NT2/D1 (cell line): ENCODE measurements at regions not wholly inside any gene's neighbourhood (a gene's known extent, or its start where the extent isn't known, plus 50 kb on each side); places are given as distances from the start of the nearest gene placed in this dataset.
"Not testable (repeated sequence)": the region's sequence is repeated elsewhere in the genome, so short reads cannot be mapped to it uniquely, and the experiment has no call there.

Source experiments
- DNase-seq: peaks from one replicate; pipeline ENCODE4 v3.0.0-alpha.2; 2011; ENCODE audit warnings: low read depth, low spot score
- H3K27me3 ChIP-seq: 2 replicates; pipeline ENCODE4 v1.6.0; 2011; ENCODE audit warnings: mild to moderate bottlenecking; ENCODE audit not compliant: insufficient read length, insufficient read depth
- H3K36me3 ChIP-seq: 2 replicates; pipeline ENCODE4 v1.6.1; 2011; ENCODE audit warnings: mild to moderate bottlenecking, low read length, mixed read lengths; ENCODE audit not compliant: insufficient read depth, insufficient read length
- H3K4me1 ChIP-seq: 2 replicates; pipeline ENCODE4 v1.5.1; 2011; ENCODE audit not compliant: insufficient read depth, insufficient read length
- H3K4me3 ChIP-seq: 2 replicates; pipeline ENCODE4 v1.5.1; 2011; ENCODE audit warnings: low read depth; ENCODE audit not compliant: insufficient read length
- H3K9ac ChIP-seq: 2 replicates; pipeline ENCODE4 v1.6.0; 2011; ENCODE audit warnings: low read depth; ENCODE audit not compliant: insufficient read length
- H3K9me3 ChIP-seq: 2 replicates; pipeline ENCODE4 v1.5.1; 2011; ENCODE audit warnings: mild to moderate bottlenecking, low read length; ENCODE audit not compliant: insufficient read depth
- SUZ12 ChIP-seq: IDR thresholded peaks from 2 replicates; pipeline ENCODE4 v1.6.1; 2011; ENCODE audit not compliant: insufficient read length, insufficient read depth; ENCODE audit errors: extremely low read depth
- YY1 ChIP-seq: IDR thresholded peaks from 2 replicates; pipeline ENCODE4 v1.6.1; 2011; ENCODE audit not compliant: insufficient read length, insufficient read depth
- ZNF274 ChIP-seq: IDR thresholded peaks from 2 replicates; pipeline ENCODE4 v1.6.1; 2011; ENCODE audit warnings: mild to moderate bottlenecking, low read depth, low read length

DNA sequence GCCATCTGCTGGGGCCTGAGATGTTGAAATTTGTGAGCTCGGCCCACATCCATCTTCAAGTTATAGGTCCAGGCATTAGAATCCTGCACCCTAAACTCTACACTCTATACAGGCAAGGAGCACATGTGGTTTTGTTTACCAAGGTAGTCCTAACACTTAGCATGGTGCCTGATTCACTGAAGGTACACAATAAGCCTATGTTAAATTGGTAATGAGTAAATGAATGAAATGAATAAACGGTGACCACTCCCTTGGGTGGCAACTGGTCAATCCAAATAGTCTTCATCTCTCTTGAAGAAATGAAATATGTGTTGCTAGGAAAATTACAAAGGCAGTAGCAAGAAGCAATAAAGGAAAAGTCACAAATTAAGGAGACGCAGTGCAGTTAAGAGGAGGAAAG is 359.3 kb upstream of the UBE2E2 start:
- H3K4me1 ChIP-seq: no peaks in the 10 kb centered on the region
- H3K27me3 ChIP-seq: no peaks in the 10 kb centered on the region
- no peak overlapping the region for H3K9ac ChIP-seq
- TF ChIP-seq ZNF274 (no peak), SUZ12 (no peak), YY1 (no peak)
- H3K36me3 ChIP-seq: no peaks in the 10 kb centered on the region
- no peak overlapping the region for H3K4me3 ChIP-seq
- DNase-seq: no peak
- H3K9me3 ChIP-seq: no peaks in the 10 kb centered on the region; the same call in 1 of the 2 replicates

DNA sequence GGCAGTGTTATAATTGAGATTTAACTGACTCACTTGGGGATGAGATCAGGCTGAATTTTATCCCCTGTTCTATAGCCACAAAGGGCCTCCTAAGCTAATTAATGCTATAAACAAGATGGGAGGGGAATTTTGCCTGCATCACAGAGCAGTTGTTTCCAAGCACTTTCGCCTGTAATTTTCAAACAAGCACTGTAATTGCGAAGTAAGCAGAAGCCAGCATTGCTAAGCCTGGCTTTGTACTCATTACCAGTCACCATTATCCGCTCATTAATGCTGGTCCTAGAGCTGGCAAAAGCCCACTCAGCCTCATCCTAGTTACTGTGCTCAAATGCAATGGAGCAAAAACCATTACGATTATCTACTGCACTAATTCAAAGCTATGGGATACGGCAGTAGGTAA is 356.6 kb upstream of the UBE2E2 start:
- no peak overlapping the region for H3K9ac ChIP-seq
- TF ChIP-seq YY1 (no peak), SUZ12 (no peak), ZNF274 (no peak)
- no peak overlapping the region for H3K4me3 ChIP-seq
- no peaks in the 10 kb centered on the region for H3K4me1 ChIP-seq
- no peaks in the 10 kb centered on the region for H3K27me3 ChIP-seq
- no peaks in the 10 kb centered on the region for H3K36me3 ChIP-seq
- no peaks in the 10 kb centered on the region for H3K9me3 ChIP-seq
- DNase-seq: no peak

DNA sequence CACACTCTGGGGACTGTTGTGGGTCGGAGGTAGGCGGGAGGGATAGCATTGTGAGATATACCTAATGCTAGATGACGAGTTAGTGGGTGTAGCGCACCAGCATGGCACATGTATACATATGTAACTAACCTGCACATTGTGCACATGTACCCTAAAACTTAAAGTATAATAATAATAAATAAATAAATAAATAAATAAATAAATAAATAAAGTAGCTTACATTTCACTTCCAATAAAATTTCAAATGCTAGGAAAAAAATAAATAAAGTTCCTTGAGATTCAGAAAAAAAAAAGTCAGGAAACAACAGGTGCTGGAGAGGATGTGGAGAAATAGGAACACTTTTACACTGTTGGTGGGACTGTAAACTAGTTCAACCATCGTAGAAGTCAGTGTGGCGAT is 353.5 kb upstream of the UBE2E2 start:
- H3K36me3 ChIP-seq, H3K9me3 ChIP-seq, H3K4me1 ChIP-seq, H3K9ac ChIP-seq, H3K4me3 ChIP-seq, DNase-seq, H3K27me3 ChIP-seq: not testable (repeated sequence)

DNA sequence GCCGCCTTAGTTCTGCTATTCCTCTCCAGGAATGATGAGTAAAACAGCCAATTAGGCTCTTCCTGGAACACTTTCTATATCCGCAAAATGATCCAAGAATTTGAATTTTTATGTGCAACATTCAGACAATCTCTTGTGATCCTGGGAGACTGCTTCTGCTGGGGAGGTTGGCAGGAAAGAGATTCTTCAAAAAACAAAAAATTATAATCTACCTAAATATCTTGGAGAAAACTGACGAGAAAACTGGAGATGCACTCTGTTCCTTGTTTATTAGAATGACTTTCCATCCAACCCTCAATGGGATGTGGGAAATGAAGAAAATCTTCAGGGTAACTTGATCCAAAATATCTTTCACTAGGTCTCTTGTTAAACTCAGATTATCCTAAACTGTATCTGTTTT is 346.3 kb upstream of the UBE2E2 start:
- H3K9ac ChIP-seq: no peak overlapping the region
- no peaks in the 10 kb centered on the region for H3K36me3 ChIP-seq
- no peak overlapping the region for H3K4me3 ChIP-seq
- no peaks in the 10 kb centered on the region for H3K27me3 ChIP-seq
- H3K4me1 ChIP-seq: no peaks in the 10 kb centered on the region
- no peaks in the 10 kb centered on the region for H3K9me3 ChIP-seq
- DNase-seq: no peak
- TF ChIP-seq SUZ12: no peak
- TF ChIP-seq ZNF274: no peak
- TF ChIP-seq YY1: no peak

DNA sequence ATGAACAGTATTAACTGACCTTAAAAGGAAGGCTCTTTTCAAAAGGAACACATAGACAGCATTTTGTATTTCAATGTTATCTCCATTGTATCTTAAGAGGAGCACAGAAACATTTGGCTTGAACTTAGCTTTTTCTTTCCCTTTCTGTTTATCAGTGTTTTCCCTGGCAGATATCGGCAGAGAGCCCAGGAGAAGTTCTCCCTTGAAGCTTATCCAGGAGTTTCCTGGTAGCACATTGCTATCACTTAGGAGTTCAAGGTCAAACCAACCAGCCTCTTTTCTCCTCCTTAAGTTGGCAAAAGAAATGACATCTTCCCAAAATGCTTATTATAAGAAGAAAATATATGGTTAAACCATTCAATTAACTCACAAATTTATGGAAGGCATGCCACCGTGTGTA is 344.6 kb upstream of the UBE2E2 start:
- no peaks in the 10 kb centered on the region for H3K9me3 ChIP-seq
- H3K4me1 ChIP-seq: no peaks in the 10 kb centered on the region
- no peak overlapping the region for H3K9ac ChIP-seq
- DNase-seq: no peak
- H3K4me3 ChIP-seq: no peak overlapping the region
- H3K27me3 ChIP-seq: no peaks in the 10 kb centered on the region
- TF ChIP-seq SUZ12 (no peak), ZNF274 (no peak), YY1 (no peak)
- no peaks in the 10 kb centered on the region for H3K36me3 ChIP-seq

DNA sequence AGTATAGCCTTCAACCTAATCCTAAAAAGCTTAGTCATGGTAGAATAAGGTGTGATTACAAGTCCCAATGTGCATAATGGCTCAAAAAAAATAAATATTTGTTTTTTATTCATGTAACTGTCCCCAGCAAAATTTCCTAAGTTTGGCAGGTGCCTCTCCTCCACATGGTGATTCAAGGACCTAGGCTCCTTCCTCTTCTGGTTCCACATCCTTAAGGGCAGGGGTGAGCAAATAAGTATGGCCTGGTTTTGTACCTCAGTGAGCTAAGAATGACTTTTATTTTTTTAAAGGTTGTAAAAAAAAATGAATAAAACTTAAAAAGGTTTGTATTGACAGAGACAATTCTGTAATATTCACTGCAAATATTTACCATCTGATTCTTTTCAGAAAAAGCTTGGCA is 343.5 kb upstream of the UBE2E2 start:
- Histone ChIP-seq H3K36me3 (no peaks in the 10 kb centered on the region), H3K4me1 (no peaks in the 10 kb centered on the region), H3K9me3 (no peaks in the 10 kb centered on the region), H3K27me3 (no peaks in the 10 kb centered on the region), H3K9ac (no peak overlapping the region), H3K4me3 (no peak overlapping the region)
- DNase-seq: no peak
- no peak for TF ChIP-seq YY1
- no peak for TF ChIP-seq SUZ12
- no peak for TF ChIP-seq ZNF274

DNA sequence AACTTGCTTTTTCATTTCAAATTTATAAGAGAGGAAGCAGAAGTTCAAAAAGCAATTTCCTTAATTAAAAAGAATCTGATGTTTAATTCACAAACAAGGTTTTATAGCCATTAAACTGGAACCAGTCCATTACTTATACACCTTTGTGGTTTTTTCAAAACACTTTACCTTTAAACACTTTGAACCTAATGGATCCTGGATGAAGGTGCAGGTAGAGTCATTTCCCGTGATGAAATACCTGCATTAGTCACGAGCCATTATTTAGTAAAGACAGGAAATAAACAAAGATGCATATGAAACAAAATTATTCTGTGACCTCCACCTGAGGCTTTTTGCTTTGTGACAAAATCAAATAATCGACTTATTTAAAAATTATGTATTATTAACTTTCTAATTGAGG is 341.7 kb upstream of the UBE2E2 start:
- no peaks in the 10 kb centered on the region for H3K4me1 ChIP-seq
- no peaks in the 10 kb centered on the region for H3K27me3 ChIP-seq
- H3K9ac ChIP-seq: no peak overlapping the region
- no peak for TF ChIP-seq YY1
- no peak for TF ChIP-seq SUZ12
- TF ChIP-seq ZNF274: no peak
- no peaks in the 10 kb centered on the region for H3K9me3 ChIP-seq
- DNase-seq: no peak
- no peak overlapping the region for H3K4me3 ChIP-seq
- no peaks in the 10 kb centered on the region for H3K36me3 ChIP-seq

DNA sequence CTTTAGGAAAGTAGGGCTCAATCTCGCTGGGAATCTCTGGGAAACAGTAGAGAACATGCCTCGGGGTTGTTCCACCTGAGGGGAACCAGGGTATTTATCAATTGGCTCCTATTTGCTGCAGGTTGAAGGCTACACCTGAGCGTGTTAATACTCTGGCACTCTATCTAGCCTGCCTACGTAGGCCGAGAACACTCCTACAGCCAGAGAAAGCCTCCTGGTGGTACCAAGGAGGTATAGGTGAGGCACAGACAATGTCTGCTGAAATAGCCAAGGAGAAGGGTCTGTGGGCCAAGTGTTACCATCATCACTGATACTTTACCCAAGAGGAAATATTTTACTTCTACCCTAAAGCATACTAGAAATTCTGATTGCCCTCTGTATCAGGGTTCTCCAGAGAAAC is 341.0 kb upstream of the UBE2E2 start:
- no peaks in the 10 kb centered on the region for H3K4me1 ChIP-seq
- no peaks in the 10 kb centered on the region for H3K9me3 ChIP-seq
- DNase-seq: peak; percentile 11
- H3K9ac ChIP-seq: no peak overlapping the region
- H3K27me3 ChIP-seq: no peaks in the 10 kb centered on the region
- no peaks in the 10 kb centered on the region for H3K36me3 ChIP-seq
- TF ChIP-seq YY1: no peak
- no peak for TF ChIP-seq SUZ12
- TF ChIP-seq ZNF274: no peak
- no peak overlapping the region for H3K4me3 ChIP-seq

DNA sequence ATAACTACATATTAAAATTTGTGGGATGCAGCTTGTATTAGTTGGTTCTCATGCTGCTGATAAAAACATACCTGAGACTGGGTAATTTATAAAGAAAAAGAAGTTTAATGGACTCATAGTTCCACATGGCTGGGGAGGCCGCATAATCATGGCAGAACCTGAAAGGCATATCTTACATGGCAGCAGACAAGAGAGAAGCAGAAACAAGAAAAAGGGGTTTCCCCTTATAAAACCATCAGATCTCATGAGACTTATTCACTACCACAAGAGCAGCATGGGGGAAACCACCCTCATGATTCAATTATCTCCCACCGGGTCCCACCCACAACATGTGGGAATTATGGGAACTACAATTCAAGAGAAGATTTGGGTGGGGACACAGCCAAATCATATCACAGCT is 320.3 kb upstream of the UBE2E2 start:
- H3K9me3 ChIP-seq, H3K36me3 ChIP-seq, H3K27me3 ChIP-seq, DNase-seq, H3K9ac ChIP-seq, H3K4me3 ChIP-seq, H3K4me1 ChIP-seq: not testable (repeated sequence)
